Stomach (tissue), 4 donors: ENCODE measurements at regions not wholly inside any gene's neighbourhood (a gene's known extent, or its start where the extent isn't known, plus 50 kb on each side); places are given as distances from the start of the nearest gene placed in this dataset.

ENCODE experiments used
- CTCF ChIP-seq, 7 experiments: fragments of 450-650 bp in 4 of 7; fragments of 200-600 bp in 3 of 7; sonication (generic) in 3 of 7; IDR thresholded peaks; one replicate each; pipeline ENCODE4 v1.5.1; 2016 to 2019; ENCODE audit warnings: antibody characterized with exemption in 7 of 7, control low read depth in 2 of 7, mild to moderate bottlenecking in 1 of 7
- EP300 ChIP-seq: sonication (generic); formaldehyde crosslinking; IDR thresholded peaks from one replicate; pipeline ENCODE4 v1.6.1; 2017; ENCODE audit warnings: antibody characterized with exemption

DNA sequence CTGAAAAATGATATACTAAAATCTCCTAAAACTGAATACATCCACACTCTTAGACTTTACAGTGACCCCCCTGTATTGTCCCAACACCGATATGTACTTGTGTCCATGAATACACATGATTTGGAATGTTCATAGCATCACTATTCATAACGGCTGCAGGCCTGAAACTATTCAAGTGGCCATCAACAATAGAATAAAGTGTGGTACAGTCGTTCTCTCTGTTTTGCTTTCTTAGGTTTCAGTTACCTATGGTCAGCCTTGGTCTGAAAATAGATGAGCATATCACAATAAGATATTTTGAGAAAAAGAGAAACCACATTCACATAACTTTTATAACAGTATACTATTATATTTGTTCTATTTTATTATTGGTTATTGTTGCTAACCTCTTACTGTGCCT is 150.6 kb downstream of the ASCL4 start:
- no peak for TF ChIP-seq CTCF (IDR thresholded peaks at IDR 0.05)
- no peak for TF ChIP-seq EP300
